ENCODE measurements at regions not wholly inside any gene's neighbourhood (a gene's known extent, or its start where the extent isn't known, plus 50 kb on each side); places are given as distances from the start of the nearest gene placed in this dataset.
"Not testable (repeated sequence)": the region's sequence is repeated elsewhere in the genome, so short reads cannot be mapped to it uniquely, and the experiment has no call there.

- no peak for DNase-seq (ENCODE audit: low read depth, low spot score)
- no peak overlapping the region for H3K4me3 Mint-ChIP-seq
- TF ChIP-seq, protein P1, sequence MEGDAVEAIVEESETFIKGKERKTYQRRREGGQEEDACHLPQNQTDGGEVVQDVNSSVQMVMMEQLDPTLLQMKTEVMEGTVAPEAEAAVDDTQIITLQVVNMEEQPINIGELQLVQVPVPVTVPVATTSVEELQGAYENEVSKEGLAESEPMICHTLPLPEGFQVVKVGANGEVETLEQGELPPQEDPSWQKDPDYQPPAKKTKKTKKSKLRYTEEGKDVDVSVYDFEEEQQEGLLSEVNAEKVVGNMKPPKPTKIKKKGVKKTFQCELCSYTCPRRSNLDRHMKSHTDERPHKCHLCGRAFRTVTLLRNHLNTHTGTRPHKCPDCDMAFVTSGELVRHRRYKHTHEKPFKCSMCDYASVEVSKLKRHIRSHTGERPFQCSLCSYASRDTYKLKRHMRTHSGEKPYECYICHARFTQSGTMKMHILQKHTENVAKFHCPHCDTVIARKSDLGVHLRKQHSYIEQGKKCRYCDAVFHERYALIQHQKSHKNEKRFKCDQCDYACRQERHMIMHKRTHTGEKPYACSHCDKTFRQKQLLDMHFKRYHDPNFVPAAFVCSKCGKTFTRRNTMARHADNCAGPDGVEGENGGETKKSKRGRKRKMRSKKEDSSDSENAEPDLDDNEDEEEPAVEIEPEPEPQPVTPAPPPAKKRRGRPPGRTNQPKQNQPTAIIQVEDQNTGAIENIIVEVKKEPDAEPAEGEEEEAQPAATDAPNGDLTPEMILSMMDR (conservative IDR thresholded peaks at IDR 0.05), result no peak
- H3K27ac Mint-ChIP-seq (ENCODE audit: unreplicated experiment), result no peak overlapping the region
- no peaks in the 10 kb centered on the region for H3K27me3 Mint-ChIP-seq (ENCODE audit: low read depth)
- peaks cover 3% of the 10 kb centered on the region for H3K36me3 Mint-ChIP-seq (ENCODE audit: low read depth)
- no peaks in the 10 kb centered on the region for H3K4me1 Mint-ChIP-seq
- H3K9me3 Mint-ChIP-seq, result peaks cover 6% of the 10 kb centered on the region
These were observed 94.8 kb upstream of the SCAF8 start for GRCh38 chr6:154638369-154638768.

DNA sequence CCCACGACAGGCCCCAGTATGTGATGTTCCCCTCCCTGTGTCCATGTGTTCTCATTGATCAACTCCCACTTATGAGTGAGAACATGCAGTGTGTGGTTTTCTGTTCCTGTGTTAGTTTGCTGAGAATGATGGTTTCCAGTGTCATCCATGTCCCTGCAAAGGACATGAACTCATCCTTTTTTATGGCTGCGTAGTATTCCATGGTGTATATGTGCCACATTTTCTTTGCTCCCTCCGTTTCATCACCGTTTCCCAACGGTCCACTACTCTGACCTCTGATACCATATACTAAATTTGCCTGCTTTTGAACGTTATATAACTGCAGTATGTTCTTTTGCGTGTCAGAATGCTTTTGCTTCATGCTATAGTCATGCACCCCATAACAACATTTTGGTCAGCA, 94.0 kb upstream of the SCAF8 start:
- H3K4me1 Mint-ChIP-seq; H3K4me3 Mint-ChIP-seq; H3K36me3 Mint-ChIP-seq (ENCODE audit: low read depth); H3K27me3 Mint-ChIP-seq (ENCODE audit: low read depth); H3K27ac Mint-ChIP-seq (ENCODE audit: unreplicated experiment); H3K9me3 Mint-ChIP-seq; DNase-seq (ENCODE audit: low read depth, low spot score): not testable (repeated sequence)

GRCh38 chr6:154648188-154648887, 84.9 kb upstream of the SCAF8 start:
- TF ChIP-seq, protein P1 (conservative IDR thresholded peaks at IDR 0.05), result no peak
- Mint-ChIP-seq H3K9me3 (peaks cover 2% of the 10 kb centered on the region), H3K27ac (ENCODE audit: unreplicated experiment) (no peak overlapping the region), H3K36me3 (ENCODE audit: low read depth) (no peaks in the 10 kb centered on the region), H3K27me3 (ENCODE audit: low read depth) (no peaks in the 10 kb centered on the region), H3K4me3 (no peak overlapping the region), H3K4me1 (no peaks in the 10 kb centered on the region)
- no peak for DNase-seq (ENCODE audit: low read depth, low spot score)

DNA sequence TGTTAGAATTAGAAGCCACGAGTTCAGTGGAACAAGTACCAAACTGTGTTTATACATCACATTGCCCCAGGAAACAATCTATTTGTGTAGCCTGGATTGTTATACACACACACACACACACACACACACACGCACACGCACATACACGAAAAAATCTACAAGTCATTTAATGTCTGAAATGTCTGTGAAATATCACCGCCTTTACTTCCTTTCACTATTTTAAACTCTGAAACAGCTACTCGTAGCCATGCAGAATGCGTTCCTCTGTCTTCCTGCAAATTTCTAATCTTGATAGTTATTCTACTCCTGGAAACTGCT, 84.4 kb upstream of the SCAF8 start:
- TF ChIP-seq, protein P1 (conservative IDR thresholded peaks at IDR 0.05), result no peak
- Mint-ChIP-seq H3K9me3 (peaks cover 2% of the 10 kb centered on the region), H3K4me1 (no peaks in the 10 kb centered on the region), H3K27me3 (ENCODE audit: low read depth) (no peaks in the 10 kb centered on the region), H3K36me3 (ENCODE audit: low read depth) (no peaks in the 10 kb centered on the region), H3K27ac (ENCODE audit: unreplicated experiment) (no peak overlapping the region), H3K4me3 (no peak overlapping the region)
- DNase-seq (ENCODE audit: low read depth, low spot score), result no peak

- peaks cover 2% of the 10 kb centered on the region for H3K9me3 Mint-ChIP-seq
- no peak overlapping the region for H3K4me3 Mint-ChIP-seq
- H3K4me1 Mint-ChIP-seq, result no peaks in the 10 kb centered on the region
- no peaks in the 10 kb centered on the region for H3K27me3 Mint-ChIP-seq (ENCODE audit: low read depth)
- H3K36me3 Mint-ChIP-seq (ENCODE audit: low read depth), result no peaks in the 10 kb centered on the region
- no peak for DNase-seq (ENCODE audit: low read depth, low spot score)
- H3K27ac Mint-ChIP-seq (ENCODE audit: unreplicated experiment), result no peak overlapping the region
- TF ChIP-seq, protein P1 (conservative IDR thresholded peaks at IDR 0.05), result no peak
These were observed 83.5 kb upstream of the SCAF8 start for GRCh38 chr6:154649721-154650120.

- Mint-ChIP-seq H3K4me3 (no peak overlapping the region), H3K4me1 (no peaks in the 10 kb centered on the region), H3K27ac (ENCODE audit: unreplicated experiment) (peak overlapping the region; percentile 39), H3K36me3 (ENCODE audit: low read depth) (no peaks in the 10 kb centered on the region), H3K9me3 (peaks cover 2% of the 10 kb centered on the region), H3K27me3 (ENCODE audit: low read depth) (no peaks in the 10 kb centered on the region)
- TF ChIP-seq, protein P1 (conservative IDR thresholded peaks at IDR 0.05), result no peak
- no peak for DNase-seq (ENCODE audit: low read depth, low spot score)
These were observed 82.9 kb upstream of the SCAF8 start for GRCh38 chr6:154650351-154650750.

Data from neural crest cell (in vitro differentiated cells).